A673 (cell line): ENCODE measurements at regions not wholly inside any gene's neighbourhood (a gene's known extent, or its start where the extent isn't known, plus 50 kb on each side); places are given as distances from the start of the nearest gene placed in this dataset.

ENCODE experiments used
- BruUV-seq: library from RNA; stranded (reverse); fragments of 400-500 nt; replicated peaks from 2 replicates; lab custom pipeline; 2021; lab: Mats Ljungman, UMichigan
- CTCF ChIA-PET: fragments of 300-600 bp; sonication (Branson Sonifier 250); formaldehyde crosslinking; loops from one replicate; lab custom pipeline; 2022; ENCODE audit warnings: antibody characterized with exemption; lab: Charles Lee
- POLR2A ChIA-PET: fragments of 300-600 bp; sonication (Branson Sonifier 250); formaldehyde crosslinking; loops from one replicate; lab custom pipeline; 2022; ENCODE audit warnings: antibody characterized with exemption; ENCODE audit not compliant: low non-redundant PET; lab: Charles Lee
- DNase-seq: peaks from one replicate; pipeline ENCODE4 v3.0.0-alpha.2; 2015; ENCODE audit warnings: low spot score
- H3K27ac ChIP-seq: fragments of 200-600 bp; sonication (generic); 2 replicates; pipeline ENCODE4 v1.5.1; 2016; ENCODE audit warnings: mixed run types, low read depth, mild to moderate bottlenecking, mixed read lengths, antibody characterized with exemption, low read length; ENCODE audit not compliant: poor library complexity, severe bottlenecking
- H3K27me3 ChIP-seq: fragments of 200-600 bp; sonication (generic); replicated peaks from 2 replicates; pipeline ENCODE4 v1.6.1; 2017; ENCODE audit warnings: mixed run types, low read depth, mild to moderate bottlenecking, mixed read lengths, antibody characterized with exemption, low read length; ENCODE audit not compliant: insufficient read depth, poor library complexity
- H3K36me3 ChIP-seq: fragments of 200-600 bp; sonication (generic); 2 replicates; pipeline ENCODE4 v1.6.1; 2016; ENCODE audit warnings: mixed run types, mild to moderate bottlenecking, mixed read lengths, antibody characterized with exemption, low read length; ENCODE audit not compliant: insufficient read depth, poor library complexity, severe bottlenecking
- H3K4me1 ChIP-seq: fragments of 200-600 bp; sonication (generic); 2 replicates; pipeline ENCODE4 v1.6.1; 2017; ENCODE audit warnings: mixed run types, mild to moderate bottlenecking, mixed read lengths, antibody characterized with exemption, low read length; ENCODE audit not compliant: insufficient read depth, poor library complexity, severe bottlenecking
- H3K4me3 ChIP-seq: fragments of 200-600 bp; sonication (generic); 2 replicates; pipeline ENCODE4 v1.5.1; 2016; ENCODE audit warnings: low read depth, mixed run types, mild to moderate bottlenecking, mixed read lengths, low read length; ENCODE audit not compliant: poor library complexity, severe bottlenecking
- H3K9me3 ChIP-seq: fragments of 200-600 bp; sonication (generic); 2 replicates; pipeline ENCODE4 v1.6.1; 2016; ENCODE audit warnings: mixed run types, low read depth, mild to moderate bottlenecking, mixed read lengths, antibody characterized with exemption, low read length; ENCODE audit not compliant: poor library complexity, severe bottlenecking
- EZH2 ChIP-seq: fragments of 200-600 bp; sonication (generic); IDR thresholded peaks from 2 replicates; pipeline ENCODE4 v1.6.1; 2017; ENCODE audit warnings: borderline replicate concordance, low read depth, mild to moderate bottlenecking, mixed read lengths, antibody characterized with exemption, low read length; ENCODE audit not compliant: poor library complexity, severe bottlenecking
- intact Hi-C: fragments of 100-400 bp; cut with micrococcal nuclease; formaldehyde crosslinking; loops from one replicate; pipeline ENCODE4 v1.10.0; 2022; ENCODE audit not compliant: unreplicated experiment
- TF ChIP-seq, protein P1 (sequence below): fragments of 300-800, 200-600 bp; sonication (generic); conservative IDR thresholded peaks from 2 replicates; pipeline ENCODE4 v1.5.1; 2017; ENCODE audit warnings: low read depth, mild to moderate bottlenecking, antibody characterized with exemption, low read length, moderate library complexity, mixed read lengths

DNA sequence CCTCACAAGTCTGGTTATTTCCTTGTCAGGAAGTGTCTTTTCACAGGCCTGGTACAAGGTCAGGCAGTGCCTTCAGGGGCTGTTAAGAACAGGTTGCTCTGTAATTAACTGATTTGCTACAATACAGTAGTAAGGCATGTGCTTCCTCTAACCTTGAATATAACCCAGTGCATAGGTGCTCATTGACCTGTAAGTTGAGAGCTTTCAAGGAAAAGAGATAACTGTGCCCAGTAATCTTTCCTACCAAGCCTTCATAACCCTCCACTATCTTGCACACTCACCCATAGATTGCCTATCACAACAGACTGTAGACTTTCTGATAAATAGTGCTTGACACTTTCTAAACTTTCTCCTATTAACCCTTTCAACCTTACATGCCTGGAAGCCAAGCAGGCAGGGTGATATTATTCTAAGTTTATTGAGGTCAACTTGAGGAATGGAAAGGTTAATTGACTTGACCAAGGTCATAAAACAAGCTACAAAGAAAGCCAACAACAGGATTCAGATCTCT lies 148.1 kb downstream of the PPARGC1A start:
- no peaks in the 10 kb centered on the region for H3K4me1 ChIP-seq
- TF ChIP-seq, protein P1, sequence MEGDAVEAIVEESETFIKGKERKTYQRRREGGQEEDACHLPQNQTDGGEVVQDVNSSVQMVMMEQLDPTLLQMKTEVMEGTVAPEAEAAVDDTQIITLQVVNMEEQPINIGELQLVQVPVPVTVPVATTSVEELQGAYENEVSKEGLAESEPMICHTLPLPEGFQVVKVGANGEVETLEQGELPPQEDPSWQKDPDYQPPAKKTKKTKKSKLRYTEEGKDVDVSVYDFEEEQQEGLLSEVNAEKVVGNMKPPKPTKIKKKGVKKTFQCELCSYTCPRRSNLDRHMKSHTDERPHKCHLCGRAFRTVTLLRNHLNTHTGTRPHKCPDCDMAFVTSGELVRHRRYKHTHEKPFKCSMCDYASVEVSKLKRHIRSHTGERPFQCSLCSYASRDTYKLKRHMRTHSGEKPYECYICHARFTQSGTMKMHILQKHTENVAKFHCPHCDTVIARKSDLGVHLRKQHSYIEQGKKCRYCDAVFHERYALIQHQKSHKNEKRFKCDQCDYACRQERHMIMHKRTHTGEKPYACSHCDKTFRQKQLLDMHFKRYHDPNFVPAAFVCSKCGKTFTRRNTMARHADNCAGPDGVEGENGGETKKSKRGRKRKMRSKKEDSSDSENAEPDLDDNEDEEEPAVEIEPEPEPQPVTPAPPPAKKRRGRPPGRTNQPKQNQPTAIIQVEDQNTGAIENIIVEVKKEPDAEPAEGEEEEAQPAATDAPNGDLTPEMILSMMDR, result no peak
- no peak for TF ChIP-seq EZH2
- intact Hi-C loops, result no loop called here
- no TSS peak for BruUV-seq
- H3K36me3 ChIP-seq, result no peaks in the 10 kb centered on the region
- peaks cover 12% of the 10 kb centered on the region for H3K9me3 ChIP-seq
- H3K27me3 ChIP-seq, result no peaks in the 10 kb centered on the region
- CTCF ChIA-PET, result no interaction called here
- POLR2A ChIA-PET, result no interaction called here
- no peak overlapping the region for H3K27ac ChIP-seq
- H3K4me3 ChIP-seq, result no peak overlapping the region
- DNase-seq, result no peak

DNA sequence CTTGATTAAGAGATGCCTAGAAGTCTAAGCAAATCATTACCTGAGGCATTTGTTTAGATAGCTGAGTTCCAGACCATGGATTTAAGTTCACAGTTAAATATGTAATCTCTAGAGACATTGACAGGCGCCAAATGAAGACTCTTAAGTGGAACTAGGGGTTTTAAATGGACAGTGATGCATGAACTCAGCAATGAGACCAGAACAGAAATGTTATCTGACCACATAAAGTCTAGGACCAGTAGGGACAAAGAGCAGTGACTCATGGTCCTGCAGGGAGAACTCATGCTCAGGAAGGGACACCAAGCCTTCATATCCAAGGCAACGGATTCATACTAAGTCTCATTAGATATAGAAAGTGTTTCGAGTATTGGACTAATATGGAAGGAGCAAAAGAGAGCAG lies 152.3 kb downstream of the PPARGC1A start:
- TF ChIP-seq, protein P1, result no peak
- no peak for TF ChIP-seq EZH2
- BruUV-seq, result no TSS peak
- CTCF ChIA-PET, result no interaction called here

DNA sequence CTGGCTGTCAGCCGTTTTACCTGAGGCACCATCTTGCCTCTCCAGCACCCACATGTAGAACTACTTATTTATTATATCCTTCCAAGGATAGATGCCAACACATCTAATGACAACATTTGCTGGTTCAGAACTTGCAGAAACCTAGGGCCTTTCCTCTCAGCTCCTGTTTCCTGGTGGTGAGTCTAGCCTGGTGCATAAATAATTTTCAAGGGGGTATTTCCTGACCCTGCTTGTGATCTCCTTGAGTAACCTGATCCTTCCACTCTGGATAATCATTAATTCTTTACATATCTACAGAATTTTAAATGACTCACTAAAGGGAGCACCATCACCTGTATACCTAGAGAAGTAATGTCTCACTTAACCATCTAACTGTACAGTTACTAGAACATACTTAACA lies 153.4 kb downstream of the PPARGC1A start:
- Histone ChIP-seq H3K27me3 (no peaks in the 10 kb centered on the region), H3K9me3 (peaks cover 6% of the 10 kb centered on the region), H3K4me3 (no peak overlapping the region), H3K4me1 (no peaks in the 10 kb centered on the region), H3K36me3 (no peaks in the 10 kb centered on the region), H3K27ac (no peak overlapping the region)
- BruUV-seq, result no TSS peak
- no peak for DNase-seq
- no peak for TF ChIP-seq EZH2
- TF ChIP-seq, protein P1, result no peak
- ChIA-PET CTCF (no interaction called here), POLR2A (no interaction called here)
- intact Hi-C loops, result no loop called here

More for the DNA sequence above, 152.3 kb downstream of the PPARGC1A start:
- Histone ChIP-seq H3K27ac (no peak overlapping the region), H3K9me3 (peaks cover 6% of the 10 kb centered on the region), H3K36me3 (no peaks in the 10 kb centered on the region), H3K4me1 (no peaks in the 10 kb centered on the region), H3K27me3 (no peaks in the 10 kb centered on the region), H3K4me3 (no peak overlapping the region)
- no peak for DNase-seq
- intact Hi-C loops, result no loop called here
- POLR2A ChIA-PET, result no interaction called here
